ENCODE measurements at regions not wholly inside any gene's neighbourhood (a gene's known extent, or its start where the extent isn't known, plus 50 kb on each side); places are given as distances from the start of the nearest gene placed in this dataset.

DNA sequence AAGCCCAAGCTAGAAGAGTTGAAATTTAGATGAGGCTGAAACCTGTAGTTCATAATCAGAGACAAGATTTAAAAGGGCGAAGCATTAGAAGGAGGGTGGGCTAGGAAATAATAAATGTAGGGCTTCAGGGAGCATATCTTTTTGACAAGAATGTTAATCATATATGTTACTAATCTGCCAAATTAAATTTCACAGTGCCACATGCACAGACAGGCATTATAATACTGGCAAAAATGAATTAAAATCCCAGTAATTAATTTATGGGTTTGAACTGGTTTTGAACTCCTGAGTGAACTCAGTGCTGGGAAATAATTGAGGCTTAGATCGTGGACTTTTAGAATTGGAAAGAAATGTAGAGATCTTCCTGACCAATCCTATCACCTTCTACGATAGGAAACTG is 383.5 kb upstream of the IL12A start:
- no peak for FAIRE-seq
- no peak for DNase-seq (ENCODE audit: low spot score)

GRCh38 chr3:159605776-159606175 is 382.9 kb upstream of the IL12A start:
- FAIRE-seq: no peak
- DNase-seq (ENCODE audit: low spot score): no peak

DNA sequence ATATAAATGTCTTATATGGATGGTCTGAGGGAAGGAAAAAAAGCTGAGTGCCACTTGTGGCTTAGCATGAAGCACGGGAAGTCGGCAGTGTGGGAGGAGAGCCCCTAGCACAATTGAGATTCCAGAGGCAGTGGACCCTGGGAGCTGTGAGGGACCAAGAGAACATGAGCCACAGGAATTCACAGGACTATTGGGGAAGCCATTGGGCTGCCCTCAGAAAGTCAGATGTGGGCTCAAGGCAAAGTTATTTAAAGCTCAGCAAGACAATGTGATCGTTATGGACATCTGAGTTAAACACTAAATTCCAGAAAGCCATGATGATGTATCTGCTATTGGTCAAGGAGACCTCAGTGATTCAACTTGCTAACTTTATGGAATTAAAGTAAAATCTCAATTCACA is 380.8 kb upstream of the IL12A start:
- DNase-seq (ENCODE audit: low spot score) (no peak), FAIRE-seq (no peak)

DNA sequence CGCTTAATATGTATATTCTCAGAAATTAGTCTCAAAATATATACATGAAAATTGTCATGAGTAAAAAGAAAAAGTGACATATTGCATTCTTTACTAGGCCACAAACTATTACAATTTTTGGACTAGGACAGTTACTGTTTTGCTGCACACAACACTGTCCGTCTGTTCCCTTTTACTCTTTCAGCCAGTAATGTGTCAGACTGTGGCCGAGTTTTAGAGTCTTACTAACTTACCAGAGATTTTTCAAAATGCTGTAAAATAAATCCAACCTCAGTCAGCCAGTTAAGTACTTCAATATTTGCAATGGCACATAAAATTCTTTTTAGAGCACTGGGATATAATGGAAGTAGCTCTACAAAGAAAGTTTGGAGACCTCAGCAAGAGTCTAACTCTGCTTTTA is 380.3 kb upstream of the IL12A start:
- no peak for FAIRE-seq
- no peak for DNase-seq (ENCODE audit: low spot score)

DNA sequence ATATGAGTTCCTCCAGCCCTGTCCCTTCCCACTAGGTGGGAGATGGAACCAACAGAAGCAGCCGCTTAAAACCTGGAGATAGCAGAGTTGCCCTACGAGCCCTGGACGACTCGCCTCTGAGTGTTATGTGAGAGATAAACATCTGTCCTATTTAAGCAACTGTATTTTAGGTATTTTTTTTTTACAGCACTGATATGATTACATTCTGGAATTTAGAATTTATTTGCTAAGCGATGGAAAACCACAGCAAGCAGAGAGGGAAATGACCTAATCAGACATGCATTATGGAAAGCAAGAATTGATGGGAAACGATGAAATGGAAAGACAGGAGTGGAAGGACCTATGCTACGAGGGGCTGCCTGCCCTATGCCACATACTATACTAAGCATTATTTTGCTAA is 379.0 kb upstream of the IL12A start:
- FAIRE-seq (no peak), DNase-seq (ENCODE audit: low spot score) (no peak)

- no peak for DNase-seq (ENCODE audit: low spot score)
- no peak for FAIRE-seq
Observed at GRCh38 chr3:159616234-159616825, 372.3 kb upstream of the IL12A start.

- no peak for FAIRE-seq
- DNase-seq (ENCODE audit: low spot score): no peak
Observed at GRCh38 chr3:159619341-159619885, 369.2 kb upstream of the IL12A start.

DNA sequence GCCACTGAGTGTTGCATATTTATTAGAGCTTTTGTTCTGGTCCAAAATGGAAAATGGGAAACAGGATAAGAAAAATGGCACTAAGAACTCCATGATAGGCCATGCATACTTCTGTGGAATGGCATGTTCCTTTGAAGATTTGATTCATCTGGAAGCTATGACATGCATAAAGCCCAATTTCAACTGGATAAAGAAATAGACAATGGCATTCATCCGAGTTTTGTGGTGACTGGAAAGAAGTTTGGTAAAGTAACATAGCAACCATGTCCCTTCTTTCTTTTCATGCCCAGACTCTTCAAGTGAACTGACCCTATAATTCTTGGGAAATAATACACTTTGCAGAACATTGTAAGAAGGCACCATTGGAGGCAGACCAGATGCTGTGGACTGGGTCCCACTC is 368.4 kb upstream of the IL12A start:
- FAIRE-seq (no peak), DNase-seq (ENCODE audit: low spot score) (no peak)

GRCh38 chr3:159620873-159621272 is 367.8 kb upstream of the IL12A start:
- FAIRE-seq (peak; percentile 20), DNase-seq (ENCODE audit: low spot score) (peak; percentile 53)

- FAIRE-seq (no peak), DNase-seq (ENCODE audit: low spot score) (no peak)
Observed at GRCh38 chr3:159624616-159625015, 364.0 kb upstream of the IL12A start.

GRCh38 chr3:159625594-159625993 is 363.0 kb upstream of the IL12A start:
- FAIRE-seq: no peak
- DNase-seq (ENCODE audit: low spot score): no peak

DNA sequence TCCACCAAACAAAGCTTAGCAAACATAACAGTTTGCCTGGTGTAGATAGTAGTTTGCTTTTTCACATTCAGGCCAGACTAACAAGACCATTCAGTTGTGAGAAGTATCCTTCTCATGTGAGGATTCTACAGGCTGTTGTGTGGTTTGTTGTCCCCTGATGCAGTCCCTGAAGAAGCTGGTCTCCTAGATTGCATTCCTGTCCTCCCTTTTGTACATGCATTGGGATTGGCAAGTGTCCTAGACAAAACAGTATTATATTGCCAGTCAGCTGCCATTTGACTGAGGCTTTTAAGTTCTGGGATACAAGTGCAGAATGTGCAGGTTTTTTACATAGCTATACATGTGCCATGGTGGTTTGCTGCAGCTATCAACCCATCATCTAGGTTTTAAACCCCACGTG is 362.0 kb upstream of the IL12A start:
- no peak for DNase-seq (ENCODE audit: low spot score)
- FAIRE-seq: no peak

GRCh38 chr3:159627229-159627628 is 361.4 kb upstream of the IL12A start:
- FAIRE-seq (no peak), DNase-seq (ENCODE audit: low spot score) (no peak)

- DNase-seq (ENCODE audit: low spot score) (no peak), FAIRE-seq (no peak)
Observed at GRCh38 chr3:159627634-159628033, 361.0 kb upstream of the IL12A start.

- DNase-seq (ENCODE audit: low spot score): no peak
- FAIRE-seq: no peak
Observed at GRCh38 chr3:159629329-159630084, 359.1 kb upstream of the IL12A start.

DNA sequence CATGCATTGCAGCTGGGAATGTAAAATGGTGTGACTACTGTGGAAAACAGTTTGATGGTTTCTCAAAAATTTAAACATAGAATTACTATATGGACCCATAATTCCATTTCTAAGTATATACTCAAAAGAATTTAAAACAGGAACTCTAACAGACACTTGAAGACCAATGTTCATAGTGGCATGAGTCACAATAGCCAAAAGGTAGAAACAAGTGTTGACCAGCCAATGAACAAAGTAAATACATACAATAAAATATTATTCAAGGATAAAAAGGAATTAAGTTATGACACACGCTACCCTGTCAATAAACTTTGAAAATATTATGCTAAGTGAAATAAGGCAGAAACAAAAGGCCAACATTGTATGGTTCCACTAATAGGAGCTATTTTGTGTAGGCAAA is 357.4 kb upstream of the IL12A start:
- FAIRE-seq (no peak), DNase-seq (ENCODE audit: low spot score) (no peak)

- no peak for FAIRE-seq
- DNase-seq (ENCODE audit: low spot score): no peak
Observed at GRCh38 chr3:159632128-159632527, 356.5 kb upstream of the IL12A start.

- no peak for DNase-seq (ENCODE audit: low spot score)
Observed at GRCh38 chr3:159632851-159633250, 355.8 kb upstream of the IL12A start.

GRCh38 chr3:159634483-159634882 is 354.2 kb upstream of the IL12A start:
- DNase-seq (ENCODE audit: low spot score) (peak; percentile 30), FAIRE-seq (no peak)

More at GRCh38 chr3:159632851-159633250, 355.8 kb upstream of the IL12A start:
- no peak for FAIRE-seq

- DNase-seq (ENCODE audit: low spot score) (no peak), FAIRE-seq (no peak)
Observed at GRCh38 chr3:159635047-159635641, 353.5 kb upstream of the IL12A start.

DNA sequence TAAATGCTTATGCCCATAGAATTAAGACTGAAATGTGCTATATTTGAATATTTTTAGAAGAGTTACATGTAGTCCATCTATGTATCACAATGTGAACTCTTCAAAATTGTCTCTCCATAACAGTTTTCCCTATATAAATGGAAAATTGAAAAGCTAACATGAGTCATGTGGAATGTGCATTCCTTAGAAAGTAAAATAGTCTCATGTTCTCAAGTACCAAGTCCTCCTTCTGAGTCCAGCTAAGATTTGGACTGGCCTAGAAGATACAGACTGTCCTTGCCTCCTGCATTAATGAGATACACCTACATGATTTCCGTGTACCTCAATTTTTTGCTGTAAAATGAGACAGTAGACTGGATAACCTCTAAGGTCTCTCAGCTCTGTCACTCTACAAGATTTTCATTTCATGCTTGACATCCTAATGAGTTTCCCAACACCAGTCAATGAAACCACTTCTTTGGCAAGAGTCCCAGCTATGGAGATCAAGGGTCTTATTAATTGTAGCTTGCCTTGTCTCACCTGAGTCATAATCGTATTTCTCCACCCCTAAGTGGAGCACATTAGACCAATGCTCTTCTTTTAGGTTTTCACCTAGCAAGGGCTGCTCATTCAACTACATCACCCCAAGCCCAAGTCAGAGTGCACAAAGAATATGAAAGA is 350.6 kb upstream of the IL12A start:
- no peak for FAIRE-seq
- DNase-seq (ENCODE audit: low spot score): peak; percentile 18

- no peak for FAIRE-seq
- no peak for DNase-seq (ENCODE audit: low spot score)
Observed at GRCh38 chr3:159640225-159640624, 348.4 kb upstream of the IL12A start.
